Endodermal cell (in vitro differentiated cells): ENCODE measurements at regions not wholly inside any gene's neighbourhood (a gene's known extent, or its start where the extent isn't known, plus 50 kb on each side); places are given as distances from the start of the nearest gene placed in this dataset.

Experiments used
- DNase-seq: peaks from one replicate; pipeline ENCODE4 v3.0.0-alpha.2; 2017
- H3K27ac ChIP-seq: 2 replicates; pipeline ENCODE4 v1.5.1; 2013; ENCODE audit warnings: mild to moderate bottlenecking, low read depth, low read length, moderate library complexity
- H3K27me3 ChIP-seq: 2 replicates; pipeline ENCODE4 v1.6.1; 2013; ENCODE audit warnings: mild to moderate bottlenecking, low read length, moderate library complexity; ENCODE audit not compliant: insufficient read depth, control insufficient read depth, poor library complexity, severe bottlenecking
- H3K36me3 ChIP-seq: 2 replicates; pipeline ENCODE4 v1.7.0; 2013; ENCODE audit warnings: mild to moderate bottlenecking, low read length, moderate library complexity; ENCODE audit not compliant: control insufficient read depth, insufficient read depth
- H3K4me1 ChIP-seq: one replicate; pipeline ENCODE4 v1.7.0; 2013; ENCODE audit warnings: low read length; ENCODE audit not compliant: control insufficient read depth, insufficient read depth
- H3K4me3 ChIP-seq: 2 replicates; pipeline ENCODE4 v1.5.1; 2013; ENCODE audit warnings: mild to moderate bottlenecking, low read length, moderate library complexity
- H3K9ac ChIP-seq: 2 replicates; pipeline ENCODE4 v1.6.1; 2013; ENCODE audit warnings: mild to moderate bottlenecking, low read length, moderate library complexity; ENCODE audit not compliant: poor library complexity, severe bottlenecking; ENCODE audit errors: extremely low read depth
- H3K9me3 ChIP-seq: 2 replicates; pipeline ENCODE4 v1.6.1; 2013; ENCODE audit warnings: mild to moderate bottlenecking, low read length, moderate library complexity; ENCODE audit not compliant: control insufficient read depth
- H3K27ac Mint-ChIP-seq: 2 replicates; pipeline ENCODE4 v1.8.0; 2020; ENCODE audit warnings: mixed read lengths
- H3K27me3 Mint-ChIP-seq: 2 replicates; pipeline ENCODE4 v1.8.0; 2021; ENCODE audit warnings: mild to moderate bottlenecking, mixed read lengths; ENCODE audit not compliant: insufficient read depth
- H3K36me3 Mint-ChIP-seq: 2 replicates; pipeline ENCODE4 v1.8.0; 2020; ENCODE audit warnings: low read depth, mixed read lengths
- H3K4me1 Mint-ChIP-seq: 2 replicates; pipeline ENCODE4 v1.8.0; 2020; ENCODE audit warnings: mixed read lengths
- H3K4me3 Mint-ChIP-seq: 2 replicates; pipeline ENCODE4 v1.8.0; 2020; ENCODE audit warnings: mild to moderate bottlenecking, moderate library complexity, mixed read lengths
- H3K9me3 Mint-ChIP-seq: 2 replicates; pipeline ENCODE4 v1.8.0; 2020; ENCODE audit warnings: mild to moderate bottlenecking, mixed read lengths
- WGBS, 2 experiments: methylation state at CpG; one replicate each; pipeline versions ENCODE4 v1.1.5 to v1.1.7; 2013; ENCODE audit warnings: missing lambda C conversion rate in 2 of 2, mixed read lengths in 1 of 2; ENCODE audit not compliant: insufficient coverage in 1 of 2, insufficient read length in 1 of 2; 5-methylcytosine and 5-hydroxymethylcytosine counted together
- TF ChIP-seq, protein P1 (sequence below): fragments of 200-600 bp; sonication (generic); conservative IDR thresholded peaks from 2 replicates; pipeline ENCODE4 v1.5.0; 2021; ENCODE audit warnings: antibody characterized with exemption, mild to moderate bottlenecking

DNA sequence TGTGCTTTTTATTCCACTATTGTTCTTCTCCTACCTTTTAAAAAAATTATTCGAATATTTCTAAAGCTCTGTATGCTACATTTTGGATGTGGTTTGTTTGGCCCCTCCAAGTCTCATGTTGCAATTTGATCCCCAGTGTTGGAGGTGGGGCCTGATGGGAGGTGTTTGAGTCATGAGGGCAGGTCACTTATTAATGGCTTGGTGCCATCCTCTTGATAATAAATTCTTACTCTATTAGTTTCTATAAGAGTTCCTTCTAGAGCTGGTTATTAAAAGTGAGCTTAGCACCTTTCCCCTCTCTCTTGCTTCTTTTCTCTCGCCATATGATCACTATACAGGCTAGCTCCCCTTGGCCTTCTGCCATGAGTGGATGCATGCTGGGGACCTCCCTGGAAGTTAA is 445.6 kb upstream of the PDE3A start:
- TF ChIP-seq, protein P1, sequence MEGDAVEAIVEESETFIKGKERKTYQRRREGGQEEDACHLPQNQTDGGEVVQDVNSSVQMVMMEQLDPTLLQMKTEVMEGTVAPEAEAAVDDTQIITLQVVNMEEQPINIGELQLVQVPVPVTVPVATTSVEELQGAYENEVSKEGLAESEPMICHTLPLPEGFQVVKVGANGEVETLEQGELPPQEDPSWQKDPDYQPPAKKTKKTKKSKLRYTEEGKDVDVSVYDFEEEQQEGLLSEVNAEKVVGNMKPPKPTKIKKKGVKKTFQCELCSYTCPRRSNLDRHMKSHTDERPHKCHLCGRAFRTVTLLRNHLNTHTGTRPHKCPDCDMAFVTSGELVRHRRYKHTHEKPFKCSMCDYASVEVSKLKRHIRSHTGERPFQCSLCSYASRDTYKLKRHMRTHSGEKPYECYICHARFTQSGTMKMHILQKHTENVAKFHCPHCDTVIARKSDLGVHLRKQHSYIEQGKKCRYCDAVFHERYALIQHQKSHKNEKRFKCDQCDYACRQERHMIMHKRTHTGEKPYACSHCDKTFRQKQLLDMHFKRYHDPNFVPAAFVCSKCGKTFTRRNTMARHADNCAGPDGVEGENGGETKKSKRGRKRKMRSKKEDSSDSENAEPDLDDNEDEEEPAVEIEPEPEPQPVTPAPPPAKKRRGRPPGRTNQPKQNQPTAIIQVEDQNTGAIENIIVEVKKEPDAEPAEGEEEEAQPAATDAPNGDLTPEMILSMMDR = no peak
- H3K9me3 Mint-ChIP-seq = no peaks in the 10 kb centered on the region
- H3K4me1 Mint-ChIP-seq = peaks cover 16% of the 10 kb centered on the region
- H3K4me1 ChIP-seq = peaks cover under 1% of the 10 kb centered on the region
- H3K27me3 ChIP-seq = no peaks in the 10 kb centered on the region
- no peak overlapping the region for H3K4me3 Mint-ChIP-seq
- no peak overlapping the region for H3K4me3 ChIP-seq
- H3K27ac Mint-ChIP-seq = no peak overlapping the region
- H3K36me3 Mint-ChIP-seq = no peaks in the 10 kb centered on the region
- H3K36me3 ChIP-seq = no peaks in the 10 kb centered on the region
- DNase-seq = no peak
- H3K9me3 ChIP-seq = no peaks in the 10 kb centered on the region
- H3K27ac ChIP-seq = no peak overlapping the region
- H3K27me3 Mint-ChIP-seq = no peaks in the 10 kb centered on the region
- 90 to 100% methylated on average over 1 to 2 of the region's 2 CpGs for WGBS, 2 experiments
- H3K9ac ChIP-seq = no peak overlapping the region

- Mint-ChIP-seq H3K27ac (peak overlapping the region; percentile 0), H3K4me3 (no peak overlapping the region), H3K9me3 (no peaks in the 10 kb centered on the region), H3K36me3 (no peaks in the 10 kb centered on the region), H3K4me1 (peaks cover 5% of the 10 kb centered on the region), H3K27me3 (no peaks in the 10 kb centered on the region)
- Histone ChIP-seq H3K9me3 (no peaks in the 10 kb centered on the region), H3K9ac (no peak overlapping the region), H3K4me1 (no peaks in the 10 kb centered on the region), H3K4me3 (no peak overlapping the region), H3K36me3 (no peaks in the 10 kb centered on the region), H3K27ac (no peak overlapping the region), H3K27me3 (no peaks in the 10 kb centered on the region)
- TF ChIP-seq, protein P1 = no peak
- no peak for DNase-seq
These were observed 444.0 kb upstream of the PDE3A start for GRCh38 chr12:19924360-19924759.

- no peak overlapping the region for H3K4me3 ChIP-seq
- DNase-seq = no peak
- Mint-ChIP-seq H3K27ac (no peak overlapping the region), H3K27me3 (no peaks in the 10 kb centered on the region), H3K36me3 (no peaks in the 10 kb centered on the region), H3K4me1 (peaks cover 5% of the 10 kb centered on the region), H3K4me3 (no peak overlapping the region), H3K9me3 (no peaks in the 10 kb centered on the region)
- no peaks in the 10 kb centered on the region for H3K4me1 ChIP-seq
- H3K27ac ChIP-seq = no peak overlapping the region
- no peaks in the 10 kb centered on the region for H3K36me3 ChIP-seq
- TF ChIP-seq, protein P1 = no peak
- no peak overlapping the region for H3K9ac ChIP-seq
- H3K9me3 ChIP-seq = no peaks in the 10 kb centered on the region
- WGBS, 2 experiments = 98 to 100% methylated on average over 2 of the region's 2 CpGs
- H3K27me3 ChIP-seq = no peaks in the 10 kb centered on the region
These were observed 442.5 kb upstream of the PDE3A start for GRCh38 chr12:19925841-19926240.
